ENCODE measurements at regions not wholly inside any gene's neighbourhood (a gene's known extent, or its start where the extent isn't known, plus 50 kb on each side); places are given as distances from the start of the nearest gene placed in this dataset.

DNA sequence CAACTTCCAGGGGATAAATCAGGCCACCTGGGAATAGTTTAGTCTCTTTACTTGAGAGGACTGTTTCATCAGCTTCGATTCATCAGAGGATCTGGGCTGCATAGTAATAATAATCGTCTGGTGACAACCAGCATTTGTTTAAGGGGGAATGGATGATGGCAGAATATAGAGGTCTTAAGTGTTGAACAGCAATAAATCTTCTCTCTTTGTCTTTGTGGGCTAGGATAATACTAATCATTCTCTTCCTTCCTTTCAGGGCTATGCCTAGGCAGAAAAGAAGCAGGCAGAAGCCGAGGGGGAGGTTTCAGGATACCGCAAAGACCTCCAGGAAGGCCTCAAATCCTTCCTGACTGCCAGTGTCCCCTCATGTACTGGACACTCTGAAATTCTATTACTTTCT lies 150.4 kb upstream of the GAREM1 start:
- H3K4me1 Mint-ChIP-seq: no peaks in the 10 kb centered on the region
- no peak for DNase-seq
- no peak overlapping the region for H3K27ac Mint-ChIP-seq
- no peaks in the 10 kb centered on the region for H3K36me3 Mint-ChIP-seq
- peaks cover 0 to 3% (median 0%) of the 10 kb centered on the region in 6 donors for H3K9me3 Mint-ChIP-seq
- H3K4me3 Mint-ChIP-seq: no peak overlapping the region
- H3K27me3 Mint-ChIP-seq (ENCODE audit: low read depth in 3 of 3): no peaks in the 10 kb centered on the region

DNA sequence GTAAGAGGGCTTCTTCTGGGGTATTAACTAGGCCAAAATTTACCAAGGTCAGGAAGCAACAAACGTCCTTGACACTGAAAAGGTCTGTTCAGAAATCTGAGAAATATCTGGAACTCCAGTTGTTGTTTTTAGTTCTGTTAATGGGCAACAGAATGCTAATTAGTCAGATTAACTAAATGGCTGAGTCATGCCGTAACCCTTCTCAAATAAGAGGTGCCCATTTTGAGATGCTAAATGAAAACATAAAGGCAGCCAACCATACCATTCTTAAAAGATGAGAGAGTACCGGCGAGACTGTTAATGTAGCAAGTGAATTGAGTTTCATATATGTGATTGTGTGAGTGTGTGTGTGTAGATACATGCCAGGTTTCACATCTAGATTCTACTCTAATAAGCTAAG lies 147.9 kb upstream of the GAREM1 start:
- Mint-ChIP-seq H3K27ac (no peak overlapping the region), H3K4me3 (no peak overlapping the region), H3K36me3 (no peaks in the 10 kb centered on the region), H3K27me3 (ENCODE audit: low read depth in 3 of 3) (peaks cover 0 to 1% (median 0%) of the 10 kb centered on the region in 3 donors), H3K9me3 (peaks cover 0 to 1% (median 0%) of the 10 kb centered on the region in 6 donors), H3K4me1 (no peaks in the 10 kb centered on the region)
- no peak for DNase-seq

DNA sequence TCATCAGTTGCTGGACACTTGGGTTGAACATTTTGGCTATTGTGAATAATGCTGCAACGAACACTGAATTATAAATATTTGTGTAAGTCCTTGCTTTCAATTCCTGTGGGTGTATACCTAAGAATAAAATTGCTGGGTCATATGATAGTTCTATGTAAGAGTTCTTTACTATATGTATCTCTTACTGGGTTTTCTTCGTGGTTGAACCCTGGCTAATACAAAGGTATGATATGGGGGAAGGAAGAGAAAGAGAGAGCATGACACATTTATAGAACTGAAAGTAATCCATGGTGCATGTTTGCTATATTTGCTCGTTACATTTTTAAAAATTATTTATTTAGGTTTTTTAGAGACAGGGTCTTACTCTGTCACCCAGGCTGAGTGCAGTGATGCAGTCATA lies 143.1 kb upstream of the GAREM1 start:
- no peaks in the 10 kb centered on the region for H3K4me1 Mint-ChIP-seq
- no peak for DNase-seq

DNA sequence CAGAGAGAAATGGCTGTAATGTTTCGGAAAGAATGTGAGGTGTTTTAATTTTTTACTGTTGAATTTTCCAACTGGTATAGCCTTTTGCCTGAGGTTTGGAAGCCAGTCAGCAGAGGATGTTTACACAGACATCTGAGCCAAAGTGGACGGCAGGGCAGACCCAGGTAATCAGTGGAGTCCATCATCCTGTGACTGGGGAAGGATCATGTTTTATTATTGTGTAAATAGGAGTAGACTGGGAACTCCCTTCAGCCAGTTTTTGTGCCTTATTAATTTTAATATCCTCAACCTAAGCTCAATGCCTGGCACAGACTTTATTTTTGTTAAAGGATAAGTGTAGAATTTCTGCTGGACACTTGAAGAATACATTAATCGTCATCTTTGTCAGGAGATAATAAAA lies 142.0 kb upstream of the GAREM1 start:
- no peaks in the 10 kb centered on the region for H3K36me3 Mint-ChIP-seq
- no peak for DNase-seq
- peaks cover 0 to 7% (median 4%) of the 10 kb centered on the region in 6 donors for H3K9me3 Mint-ChIP-seq
- no peak overlapping the region for H3K27ac Mint-ChIP-seq
- no peaks in the 10 kb centered on the region for H3K4me1 Mint-ChIP-seq
- peaks cover 0 to 2% (median 1%) of the 10 kb centered on the region in 3 donors for H3K27me3 Mint-ChIP-seq (ENCODE audit: low read depth in 3 of 3)
- H3K4me3 Mint-ChIP-seq: no peak overlapping the region

More for the DNA sequence above, 143.1 kb upstream of the GAREM1 start:
- peaks cover 0 to 2% (median 0%) of the 10 kb centered on the region in 3 donors for H3K27me3 Mint-ChIP-seq (ENCODE audit: low read depth in 3 of 3)
- peaks cover 0 to 5% (median 2%) of the 10 kb centered on the region in 6 donors for H3K9me3 Mint-ChIP-seq
- no peak overlapping the region for H3K27ac Mint-ChIP-seq
- no peaks in the 10 kb centered on the region for H3K36me3 Mint-ChIP-seq
- H3K4me3 Mint-ChIP-seq: no peak overlapping the region

DNA sequence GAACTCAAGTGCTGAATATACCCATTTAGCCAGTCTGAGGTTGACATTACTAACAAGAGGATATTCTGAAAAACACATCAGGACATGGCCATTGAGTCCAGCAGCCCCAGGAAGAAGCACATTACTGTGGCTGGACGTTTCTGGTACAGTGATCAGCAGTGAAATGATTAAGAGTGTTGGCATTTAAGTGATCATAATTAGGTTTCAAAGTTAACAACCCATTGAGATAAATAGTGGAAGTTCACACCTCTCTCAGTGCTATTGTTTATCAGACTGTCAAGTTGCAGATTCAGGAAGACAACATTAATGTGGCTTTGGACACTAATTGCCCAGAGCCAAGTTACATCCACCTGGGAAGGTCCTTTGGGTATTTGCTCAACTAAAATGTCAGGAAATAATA lies 139.5 kb upstream of the GAREM1 start:
- no peak for DNase-seq
- no peaks in the 10 kb centered on the region for H3K36me3 Mint-ChIP-seq
- H3K4me1 Mint-ChIP-seq: no peaks in the 10 kb centered on the region
- H3K9me3 Mint-ChIP-seq: peaks cover 0 to 6% (median 4%) of the 10 kb centered on the region in 6 donors
- no peak overlapping the region for H3K4me3 Mint-ChIP-seq
- H3K27me3 Mint-ChIP-seq (ENCODE audit: low read depth in 3 of 3): peaks cover 0 to 2% (median 1%) of the 10 kb centered on the region in 3 donors
- no peak overlapping the region for H3K27ac Mint-ChIP-seq

DNA sequence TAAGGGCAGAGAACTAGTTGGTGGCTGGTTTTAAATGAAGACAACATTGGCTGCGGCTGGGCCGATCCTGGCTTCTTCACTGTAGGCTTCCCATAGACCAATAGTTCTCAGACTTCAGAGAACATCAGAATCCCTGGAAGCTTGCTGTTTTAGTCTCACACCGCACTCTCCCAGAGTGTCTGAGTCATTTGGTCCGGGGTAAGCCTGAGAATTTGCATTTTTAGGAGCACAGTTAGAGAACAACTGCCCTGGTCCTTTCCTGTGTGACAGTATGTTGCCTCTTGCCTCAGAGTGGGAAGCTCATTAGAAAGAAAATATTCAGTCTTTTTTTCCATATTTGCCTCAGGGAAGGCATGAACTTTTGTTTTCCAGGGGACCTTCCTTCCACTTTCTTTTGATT lies 137.1 kb upstream of the GAREM1 start:
- H3K9me3 Mint-ChIP-seq: peaks cover 0 to 14% (median 4%) of the 10 kb centered on the region in 6 donors
- H3K36me3 Mint-ChIP-seq: no peaks in the 10 kb centered on the region
- H3K4me3 Mint-ChIP-seq: no peak overlapping the region
- peaks cover 0 to 1% (median 1%) of the 10 kb centered on the region in 3 donors for H3K27me3 Mint-ChIP-seq (ENCODE audit: low read depth in 3 of 3)
- no peak overlapping the region for H3K27ac Mint-ChIP-seq
- no peak for DNase-seq
- no peaks in the 10 kb centered on the region for H3K4me1 Mint-ChIP-seq

DNA sequence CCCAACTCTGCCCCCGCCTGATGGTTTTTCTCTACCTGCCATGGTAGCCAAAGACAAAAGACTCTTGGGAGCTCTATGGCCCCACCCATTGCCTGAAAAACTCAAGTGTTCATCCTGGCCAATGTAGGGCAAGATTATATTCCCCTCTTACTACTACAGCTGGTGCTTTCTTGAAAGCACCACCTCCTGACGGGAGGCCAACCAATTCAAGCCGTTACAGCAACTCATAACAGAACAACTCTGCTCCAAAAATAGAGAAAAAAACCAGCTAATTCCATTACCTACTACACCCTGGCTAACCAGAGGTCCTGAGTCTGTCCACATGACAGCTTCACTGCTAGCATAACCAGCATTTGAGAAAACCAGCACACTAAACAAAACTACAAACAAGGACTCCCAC lies 127.5 kb upstream of the GAREM1 start:
- DNase-seq: no peak
- H3K9me3 Mint-ChIP-seq: peaks cover 0 to 6% (median 1%) of the 10 kb centered on the region in 6 donors
- H3K4me1 Mint-ChIP-seq: no peaks in the 10 kb centered on the region
- no peaks in the 10 kb centered on the region for H3K36me3 Mint-ChIP-seq
- no peak overlapping the region for H3K4me3 Mint-ChIP-seq
- H3K27me3 Mint-ChIP-seq (ENCODE audit: low read depth in 3 of 3): peaks cover 0 to 5% (median 0%) of the 10 kb centered on the region in 3 donors
- no peak overlapping the region for H3K27ac Mint-ChIP-seq

DNA sequence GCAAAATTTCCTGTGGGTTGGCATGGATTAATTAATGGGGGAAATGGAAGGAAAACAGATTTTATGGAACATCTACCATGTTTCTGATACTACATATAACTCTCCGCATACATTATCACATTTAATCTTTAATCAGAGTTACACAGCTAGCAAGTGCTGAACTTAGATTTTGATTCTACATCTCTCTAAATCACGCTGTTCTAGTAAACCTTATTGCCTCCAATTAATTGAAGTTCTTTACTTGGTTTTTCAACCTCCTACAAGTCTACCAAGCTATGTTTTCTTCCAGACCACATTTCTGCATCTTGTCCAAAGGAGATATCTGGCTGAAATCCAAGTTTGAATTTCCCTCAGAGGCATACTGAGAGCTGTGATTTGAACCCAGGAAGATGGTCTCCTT lies 125.8 kb upstream of the GAREM1 start:
- Mint-ChIP-seq H3K4me3 (no peak overlapping the region), H3K27me3 (ENCODE audit: low read depth in 3 of 3) (peaks cover 0 to 5% (median 2%) of the 10 kb centered on the region in 3 donors), H3K4me1 (no peaks in the 10 kb centered on the region), H3K27ac (no peak overlapping the region), H3K36me3 (no peaks in the 10 kb centered on the region), H3K9me3 (peaks cover 0 to 14% (median 1%) of the 10 kb centered on the region in 6 donors)
- DNase-seq: no peak

DNA sequence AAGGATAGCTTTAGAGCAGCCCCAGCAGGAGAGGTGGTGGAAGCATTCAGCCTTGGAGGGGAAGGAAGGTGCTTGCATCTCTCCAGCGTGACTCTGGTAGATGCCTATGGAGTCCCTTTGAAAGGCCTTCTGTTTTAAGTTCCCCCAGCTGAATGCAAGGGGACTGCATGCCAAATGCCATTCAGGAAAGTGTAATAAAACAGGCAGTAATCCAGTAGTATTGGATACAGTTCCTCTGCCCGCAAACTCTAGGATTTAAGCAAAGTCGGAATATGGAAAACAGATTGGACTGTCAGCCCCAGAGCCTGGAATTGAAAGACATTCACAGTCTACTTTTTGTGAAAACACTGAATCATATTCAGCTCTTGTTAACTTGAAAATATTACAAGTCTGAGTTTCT lies 125.2 kb upstream of the GAREM1 start:
- Mint-ChIP-seq H3K27ac (no peak overlapping the region), H3K9me3 (peaks cover 0 to 14% (median 1%) of the 10 kb centered on the region in 6 donors), H3K4me3 (no peak overlapping the region), H3K36me3 (no peaks in the 10 kb centered on the region), H3K27me3 (ENCODE audit: low read depth in 3 of 3) (peaks cover 0 to 5% (median 2%) of the 10 kb centered on the region in 3 donors), H3K4me1 (no peaks in the 10 kb centered on the region)
- no peak for DNase-seq

DNA sequence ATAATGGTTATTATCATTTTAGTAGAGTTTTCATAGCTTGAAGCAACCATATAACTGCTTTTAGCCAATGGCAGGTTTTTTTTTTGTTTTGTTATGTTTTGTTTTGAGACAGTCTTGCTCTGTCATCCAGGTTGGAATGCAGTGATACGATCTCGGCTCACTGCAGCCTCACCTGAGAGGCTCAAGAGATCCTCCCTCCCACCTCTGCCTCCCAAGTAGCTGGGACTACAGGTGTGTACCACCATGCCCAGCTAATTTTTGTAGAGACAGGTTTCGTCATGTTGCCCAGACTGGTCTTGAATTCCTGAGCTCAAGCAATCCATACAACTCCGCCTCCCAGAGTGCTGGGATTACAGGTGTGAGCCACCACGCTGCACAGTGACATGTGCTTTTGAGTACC lies 117.5 kb upstream of the GAREM1 start:
- Mint-ChIP-seq H3K27me3 (ENCODE audit: low read depth in 3 of 3) (peaks cover 2% of the 10 kb centered on the region in 3 donors), H3K4me1 (no peaks in the 10 kb centered on the region), H3K9me3 (peaks cover 0 to 8% (median 0%) of the 10 kb centered on the region in 6 donors), H3K4me3 (no peak overlapping the region), H3K27ac (no peak overlapping the region), H3K36me3 (no peaks in the 10 kb centered on the region)
- DNase-seq: no peak

DNA sequence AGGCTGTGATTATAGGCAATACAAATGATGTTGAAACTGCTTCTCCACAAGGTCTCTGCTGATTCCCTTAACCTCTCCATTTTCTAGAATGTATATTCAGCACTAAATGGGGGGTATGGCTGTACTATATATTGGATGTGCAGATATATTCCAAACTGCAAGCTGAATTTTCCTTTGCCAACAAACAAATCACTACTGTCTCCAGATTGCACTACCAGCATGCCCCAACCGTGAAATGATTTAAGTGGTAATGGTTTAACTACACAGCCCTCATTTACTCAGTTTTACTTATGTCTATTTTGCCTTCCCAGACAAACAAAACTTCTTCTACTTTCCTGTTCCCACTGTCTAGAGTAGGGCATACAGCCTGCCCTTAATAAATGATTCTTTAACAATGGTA lies 112.7 kb upstream of the GAREM1 start:
- Mint-ChIP-seq H3K9me3 (no peaks in the 10 kb centered on the region), H3K4me1 (no peaks in the 10 kb centered on the region), H3K4me3 (no peak overlapping the region), H3K27ac (no peak overlapping the region), H3K27me3 (ENCODE audit: low read depth in 3 of 3) (peaks cover 0 to 2% (median 2%) of the 10 kb centered on the region in 3 donors), H3K36me3 (no peaks in the 10 kb centered on the region)
- DNase-seq: no peak

DNA sequence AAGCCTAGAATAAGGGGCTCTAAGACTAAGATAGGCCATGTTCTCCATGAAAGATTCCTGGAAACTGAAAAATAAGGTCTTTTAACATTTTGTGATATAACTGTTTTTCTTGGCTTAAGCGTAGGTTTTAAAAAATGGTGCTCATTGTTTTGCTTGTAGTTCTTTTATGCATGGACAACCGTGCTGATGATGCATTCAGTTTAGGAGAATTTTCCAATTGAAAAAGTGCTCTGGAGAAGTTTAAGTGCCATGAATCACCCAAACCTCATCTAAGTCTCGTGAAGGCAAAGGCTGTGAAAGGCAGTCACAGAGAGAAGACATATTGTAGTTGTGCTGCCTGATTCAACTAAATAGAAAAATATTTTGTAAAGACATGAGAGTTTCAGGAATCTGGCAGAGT lies 111.8 kb upstream of the GAREM1 start:
- H3K4me3 Mint-ChIP-seq: no peak overlapping the region
- H3K9me3 Mint-ChIP-seq: no peaks in the 10 kb centered on the region
- no peaks in the 10 kb centered on the region for H3K4me1 Mint-ChIP-seq
- no peak overlapping the region for H3K27ac Mint-ChIP-seq
- DNase-seq: no peak
- no peaks in the 10 kb centered on the region for H3K36me3 Mint-ChIP-seq
- peaks cover 0 to 2% (median 0%) of the 10 kb centered on the region in 3 donors for H3K27me3 Mint-ChIP-seq (ENCODE audit: low read depth in 3 of 3)

DNA sequence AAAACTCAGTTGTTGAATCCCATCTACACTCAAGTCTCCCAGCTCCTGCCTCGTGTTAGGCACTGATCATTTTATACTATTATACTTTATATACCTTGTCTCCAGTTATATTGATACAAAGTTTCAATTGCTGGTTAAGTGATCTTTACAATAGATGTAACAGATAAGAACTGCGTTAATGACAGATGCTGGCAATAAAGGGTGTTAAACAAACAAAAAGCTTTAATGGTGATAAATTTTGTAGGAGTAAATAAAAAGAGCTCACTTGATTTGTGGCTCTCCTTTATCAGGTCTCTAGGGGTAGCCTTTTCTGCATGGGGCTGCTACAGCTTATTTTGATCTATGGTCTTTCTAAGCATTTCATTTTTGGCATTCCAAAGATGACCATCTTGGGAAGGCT lies 106.9 kb upstream of the GAREM1 start:
- no peak for DNase-seq
- Mint-ChIP-seq H3K27ac (no peak overlapping the region), H3K4me3 (no peak overlapping the region), H3K4me1 (no peaks in the 10 kb centered on the region), H3K36me3 (no peaks in the 10 kb centered on the region), H3K27me3 (ENCODE audit: low read depth in 3 of 3) (peaks cover 0 to 2% (median 0%) of the 10 kb centered on the region in 3 donors), H3K9me3 (no peaks in the 10 kb centered on the region)

DNA sequence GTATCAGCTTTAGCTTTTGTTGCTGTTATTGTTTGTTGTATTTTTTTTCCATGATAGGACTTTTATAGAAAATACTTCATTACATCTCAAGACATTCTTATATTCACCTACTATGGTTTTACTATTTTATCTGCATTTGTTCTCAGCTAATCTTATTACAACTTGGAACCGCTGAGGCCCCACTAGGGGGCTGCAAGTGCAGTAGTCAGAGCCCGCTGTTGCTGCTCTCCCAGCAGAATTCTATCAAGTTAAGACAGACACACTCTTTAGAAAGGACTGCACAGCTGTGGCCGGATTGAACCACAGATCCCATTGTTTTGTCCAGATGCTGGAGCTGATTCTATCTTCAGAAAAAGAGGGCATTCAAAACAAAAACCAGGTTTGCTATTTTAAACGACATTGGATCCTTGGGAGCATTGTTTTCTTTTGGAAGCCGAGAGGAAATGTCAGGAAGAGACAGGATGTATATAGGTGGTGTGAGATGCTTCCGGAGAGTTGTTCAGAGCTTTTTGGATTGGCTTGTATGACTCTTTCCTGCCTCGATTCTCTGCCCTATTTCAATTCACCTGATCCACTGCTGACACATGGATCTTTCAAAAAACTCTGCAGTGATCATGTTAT lies 105.7 kb upstream of the GAREM1 start:
- Mint-ChIP-seq H3K4me3 (no peak overlapping the region), H3K27me3 (ENCODE audit: low read depth in 3 of 3) (peaks cover 0 to 2% (median 0%) of the 10 kb centered on the region in 3 donors), H3K9me3 (no peaks in the 10 kb centered on the region), H3K36me3 (no peaks in the 10 kb centered on the region), H3K27ac (no peak overlapping the region), H3K4me1 (no peaks in the 10 kb centered on the region)
- no peak for DNase-seq

DNA sequence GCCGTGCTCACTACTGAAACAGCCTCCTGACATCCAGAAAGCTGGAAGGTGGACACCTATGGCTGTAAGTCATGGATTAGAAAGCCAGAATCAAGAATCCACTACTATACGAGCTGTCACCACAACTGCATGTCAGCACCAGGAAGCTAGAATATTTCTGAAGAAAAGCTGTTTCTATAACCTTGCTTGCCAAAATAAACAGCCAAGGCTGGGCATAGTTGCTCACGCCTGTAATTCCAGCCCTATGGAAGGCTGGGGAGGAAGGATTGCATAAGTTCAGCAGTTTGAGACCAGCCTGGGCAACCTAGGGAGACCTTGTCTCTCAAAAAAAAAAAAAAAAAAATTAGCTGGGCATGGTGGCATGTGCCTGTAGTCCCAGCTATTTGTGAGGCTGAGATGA lies 96.3 kb upstream of the GAREM1 start:
- no peak overlapping the region for H3K27ac Mint-ChIP-seq
- DNase-seq: no peak
- H3K4me3 Mint-ChIP-seq: no peak overlapping the region
- peaks cover 0 to 4% (median 2%) of the 10 kb centered on the region in 3 donors for H3K27me3 Mint-ChIP-seq (ENCODE audit: low read depth in 3 of 3)
- H3K4me1 Mint-ChIP-seq: no peaks in the 10 kb centered on the region
- H3K36me3 Mint-ChIP-seq: no peaks in the 10 kb centered on the region
- H3K9me3 Mint-ChIP-seq: no peaks in the 10 kb centered on the region
